ENCODE measurements at regions not wholly inside any gene's neighbourhood (a gene's known extent, or its start where the extent isn't known, plus 50 kb on each side); places are given as distances from the start of the nearest gene placed in this dataset.

GRCh38 chr7:69263550-69263949 lies 334.7 kb upstream of the AUTS2 start:
- TF ChIP-seq, protein P1, sequence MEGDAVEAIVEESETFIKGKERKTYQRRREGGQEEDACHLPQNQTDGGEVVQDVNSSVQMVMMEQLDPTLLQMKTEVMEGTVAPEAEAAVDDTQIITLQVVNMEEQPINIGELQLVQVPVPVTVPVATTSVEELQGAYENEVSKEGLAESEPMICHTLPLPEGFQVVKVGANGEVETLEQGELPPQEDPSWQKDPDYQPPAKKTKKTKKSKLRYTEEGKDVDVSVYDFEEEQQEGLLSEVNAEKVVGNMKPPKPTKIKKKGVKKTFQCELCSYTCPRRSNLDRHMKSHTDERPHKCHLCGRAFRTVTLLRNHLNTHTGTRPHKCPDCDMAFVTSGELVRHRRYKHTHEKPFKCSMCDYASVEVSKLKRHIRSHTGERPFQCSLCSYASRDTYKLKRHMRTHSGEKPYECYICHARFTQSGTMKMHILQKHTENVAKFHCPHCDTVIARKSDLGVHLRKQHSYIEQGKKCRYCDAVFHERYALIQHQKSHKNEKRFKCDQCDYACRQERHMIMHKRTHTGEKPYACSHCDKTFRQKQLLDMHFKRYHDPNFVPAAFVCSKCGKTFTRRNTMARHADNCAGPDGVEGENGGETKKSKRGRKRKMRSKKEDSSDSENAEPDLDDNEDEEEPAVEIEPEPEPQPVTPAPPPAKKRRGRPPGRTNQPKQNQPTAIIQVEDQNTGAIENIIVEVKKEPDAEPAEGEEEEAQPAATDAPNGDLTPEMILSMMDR (conservative IDR thresholded peaks at IDR 0.05; ENCODE audit: low read length): no peak
- TF ChIP-seq EZH2phosphoT487 (IDR thresholded peaks at IDR 0.05; ENCODE audit: borderline replicate concordance): no peak
